Transverse colon (tissue), 4 donors: ENCODE measurements at regions not wholly inside any gene's neighbourhood (a gene's known extent, or its start where the extent isn't known, plus 50 kb on each side); places are given as distances from the start of the nearest gene placed in this dataset.

Experiments used
- DNase-seq: peaks from one replicate; pipeline ENCODE4 v3.0.0-alpha.2; 2019
- H3K27ac ChIP-seq, 4 donors: fragments of 200-600 bp; sonication (generic); 2 replicates each; pipeline ENCODE4 v1.5.1; 2016 to 2018; ENCODE audit warnings: inconsistent platforms in 4 of 4
- H3K27me3 ChIP-seq: fragments of 200-600 bp; sonication (generic); 2 replicates; pipeline ENCODE4 v1.5.1; 2017; ENCODE audit warnings: inconsistent platforms
- H3K36me3 ChIP-seq, 4 donors: fragments of 200-600 bp; sonication (generic); 2 replicates each; pipeline ENCODE4 v1.5.1; 2017 to 2019; ENCODE audit warnings: inconsistent platforms in 4 of 4
- H3K4me1 ChIP-seq, 4 donors: fragments of 200-600 bp; sonication (generic); 2 replicates each; pipeline ENCODE4 v1.5.1; 2017 to 2020; ENCODE audit warnings: inconsistent platforms in 4 of 4
- H3K4me3 ChIP-seq, 4 donors: fragments of 200-600 bp; sonication (generic); 1 replicate in 1 of 4; 2 replicates in 3 of 4; pipeline versions ENCODE4 v1.5.1 to v1.6.1; 2017 to 2019; ENCODE audit warnings: inconsistent platforms in 4 of 4
- H3K9me3 ChIP-seq, 2 donors: fragments of 200-600 bp; sonication (generic); 2 replicates each; pipeline ENCODE4 v1.5.1; 2017 to 2019; ENCODE audit warnings: inconsistent platforms in 2 of 2
- CTCF ChIP-seq, 5 experiments: fragments of 200-600 bp in 3 of 5; fragments of 450-650 bp in 2 of 5; sonication (generic) in 3 of 5; IDR thresholded peaks; 1 replicate in 2 of 5; 2 replicates in 3 of 5; pipeline ENCODE4 v1.5.1; 2016 to 2017; ENCODE audit warnings: antibody characterized with exemption in 5 of 5, inconsistent platforms in 3 of 5, mild to moderate bottlenecking in 2 of 5, moderate library complexity in 1 of 5
- EP300 ChIP-seq: sonication (generic); formaldehyde crosslinking; IDR thresholded peaks from one replicate; pipeline ENCODE4 v1.6.1; 2017; ENCODE audit warnings: antibody characterized with exemption, low read depth
- POLR2A ChIP-seq: fragments of 450-650 bp; IDR thresholded peaks from one replicate; pipeline ENCODE4 v1.6.1; 2016; ENCODE audit warnings: antibody characterized with exemption, mild to moderate bottlenecking, moderate library complexity
- POLR2AphosphoS5 ChIP-seq, 3 donors: sonication (generic); formaldehyde crosslinking; IDR thresholded peaks; one replicate each; pipeline ENCODE4 v1.6.1; 2016; ENCODE audit warnings: antibody characterized with exemption in 3 of 3
- WGBS, 2 donors: methylation state at CpG; one replicate each; pipeline ENCODE4 v1.1.5; 2018; ENCODE audit warnings: low coverage in 1 of 2; 5-methylcytosine and 5-hydroxymethylcytosine counted together
- in situ Hi-C, 4 donors: fragments of 200-750 bp; cut with MboI; loops; one replicate each; pipeline versions ENCODE4 v1.15.0 to v1.15.1; 2017; ENCODE audit warnings: low sequenced_read_pairs in 3 of 4, low pct_ligation_motif_present in 1 of 4, low pct_unique_long_range_greater_than_20kb in 1 of 4
- intact Hi-C: fragments of 100-400 bp; cut with DNase I; formaldehyde crosslinking; loops from one replicate; pipeline ENCODE4 v1.15.1; 2023; ENCODE audit warnings: low total_unique reads

DNA sequence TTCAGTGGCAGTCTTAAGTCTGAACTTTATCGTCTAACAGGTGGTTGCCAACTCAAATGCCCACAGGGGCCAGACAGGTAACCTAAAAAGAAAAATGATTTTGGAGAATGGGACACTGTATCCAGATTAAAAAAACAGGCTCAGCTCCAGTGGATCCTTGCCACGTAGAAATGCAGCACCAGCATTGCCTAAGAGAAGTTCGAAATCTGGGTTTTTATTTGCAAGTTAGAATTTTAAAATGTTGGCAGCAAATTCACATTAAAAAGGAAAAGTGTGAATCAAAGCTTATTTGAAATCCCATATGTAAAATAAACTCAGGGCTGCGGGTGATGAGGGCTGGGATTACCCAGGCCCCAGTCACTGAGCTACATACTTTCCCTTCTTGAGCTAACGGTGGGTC is 408.5 kb upstream of the SUCLG2 start:
- intact Hi-C loops: no loop called here
- 68% methylated on average over 5 of the region's 5 CpGs for WGBS, 2 donors
- H3K4me3 ChIP-seq: no peak overlapping the region

DNA sequence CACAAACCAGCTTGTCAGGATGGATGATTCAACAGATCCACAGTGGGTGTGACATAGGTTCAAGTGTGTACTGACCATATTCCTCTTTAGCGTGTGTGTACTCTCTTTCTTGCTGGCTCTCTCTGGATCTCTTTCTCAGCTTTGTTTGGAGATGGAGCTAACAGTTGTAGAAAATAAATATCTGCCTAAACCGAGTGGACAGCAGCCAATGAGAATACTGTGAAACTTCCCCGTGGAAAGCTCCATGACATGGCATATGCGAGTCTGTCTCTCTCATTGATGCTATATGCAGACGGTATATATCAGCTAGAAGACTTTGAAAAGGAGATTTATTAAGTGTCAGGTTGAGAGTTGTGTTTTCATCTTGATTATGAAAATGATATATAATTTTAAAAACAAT is 406.5 kb upstream of the SUCLG2 start:
- TF ChIP-seq CTCF (IDR thresholded peaks at IDR 0.05) (no peak), POLR2A (no peak), EP300 (no peak)

More for the DNA sequence above, 408.5 kb upstream of the SUCLG2 start:
- Histone ChIP-seq H3K4me1 (peaks cover 0 to 12% (median 5%) of the 10 kb centered on the region in 4 donors), H3K9me3 (no peaks in the 10 kb centered on the region), H3K36me3 (no peaks in the 10 kb centered on the region), H3K27me3 (no peaks in the 10 kb centered on the region), H3K27ac (no peak overlapping the region)
- no peak for DNase-seq
- in situ Hi-C loops: no loop called here
- no peak for TF ChIP-seq CTCF (IDR thresholded peaks at IDR 0.05)
- no peak for TF ChIP-seq EP300
- TF ChIP-seq POLR2A: no peak
- no peak for TF ChIP-seq POLR2AphosphoS5 (IDR thresholded peaks at IDR 0.05)

DNA sequence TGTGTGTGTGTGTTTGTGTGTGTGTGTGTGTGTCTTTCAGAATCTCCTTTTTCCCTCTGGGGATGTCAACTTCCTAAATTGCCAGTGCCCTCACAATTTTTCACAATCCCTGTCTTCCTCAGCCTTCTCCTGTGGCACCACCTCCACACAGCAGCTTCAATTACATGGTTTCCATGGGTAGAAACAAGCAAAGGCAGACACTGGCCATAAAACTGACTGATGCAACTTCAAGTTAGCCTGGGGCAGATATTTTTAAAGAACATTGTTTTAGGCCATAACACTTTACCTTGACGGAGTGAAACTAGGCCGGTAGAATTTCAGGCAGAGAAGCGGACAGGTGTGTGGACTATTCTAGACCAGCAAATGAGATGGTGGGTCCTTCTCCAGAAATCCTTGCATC is 405.8 kb upstream of the SUCLG2 start:
- DNase-seq: no peak
- TF ChIP-seq POLR2A (no peak), POLR2AphosphoS5 (IDR thresholded peaks at IDR 0.05) (no peak), CTCF (IDR thresholded peaks at IDR 0.05) (no peak), EP300 (no peak)

More for the DNA sequence above, 406.5 kb upstream of the SUCLG2 start:
- no peak overlapping the region for H3K27ac ChIP-seq
- DNase-seq: no peak
- H3K4me3 ChIP-seq: no peak overlapping the region
- H3K27me3 ChIP-seq: no peaks in the 10 kb centered on the region
- H3K4me1 ChIP-seq: peaks cover 0 to 16% (median 5%) of the 10 kb centered on the region in 4 donors
- intact Hi-C loops (no loop called here), in situ Hi-C loops (no loop called here)
- 56 to 61% methylated on average over 5 of the region's 5 CpGs for WGBS, 2 donors
- H3K9me3 ChIP-seq: no peaks in the 10 kb centered on the region
- no peaks in the 10 kb centered on the region for H3K36me3 ChIP-seq

GRCh38 chr3:68059628-68060152 is 405.3 kb upstream of the SUCLG2 start:
- Histone ChIP-seq H3K4me1 (peaks cover 0 to 16% (median 5%) of the 10 kb centered on the region in 4 donors), H3K9me3 (no peaks in the 10 kb centered on the region), H3K27ac (no peak overlapping the region), H3K27me3 (no peaks in the 10 kb centered on the region), H3K36me3 (no peaks in the 10 kb centered on the region), H3K4me3 (no peak overlapping the region)
- 28 to 45% methylated on average over 2 to 3 of the region's 3 CpGs for WGBS, 2 donors
- in situ Hi-C loops (no loop called here), intact Hi-C loops (no loop called here)
- no peak for DNase-seq
- no peak for TF ChIP-seq EP300
- no peak for TF ChIP-seq CTCF (IDR thresholded peaks at IDR 0.05)
- no peak for TF ChIP-seq POLR2A
- TF ChIP-seq POLR2AphosphoS5 (IDR thresholded peaks at IDR 0.05): no peak

More for the DNA sequence above, 405.8 kb upstream of the SUCLG2 start:
- H3K27ac ChIP-seq: no peak overlapping the region
- H3K9me3 ChIP-seq: no peaks in the 10 kb centered on the region
- WGBS, 2 donors: 54 to 84% methylated on average over 2 to 3 of the region's 3 CpGs
- H3K4me1 ChIP-seq: peaks cover 0 to 16% (median 5%) of the 10 kb centered on the region in 4 donors
- no peak overlapping the region for H3K4me3 ChIP-seq
- in situ Hi-C loops (no loop called here), intact Hi-C loops (no loop called here)
- H3K36me3 ChIP-seq: no peaks in the 10 kb centered on the region
- no peaks in the 10 kb centered on the region for H3K27me3 ChIP-seq
